ENCODE measurements at regions not wholly inside any gene's neighbourhood (a gene's known extent, or its start where the extent isn't known, plus 50 kb on each side); places are given as distances from the start of the nearest gene placed in this dataset.

DNA sequence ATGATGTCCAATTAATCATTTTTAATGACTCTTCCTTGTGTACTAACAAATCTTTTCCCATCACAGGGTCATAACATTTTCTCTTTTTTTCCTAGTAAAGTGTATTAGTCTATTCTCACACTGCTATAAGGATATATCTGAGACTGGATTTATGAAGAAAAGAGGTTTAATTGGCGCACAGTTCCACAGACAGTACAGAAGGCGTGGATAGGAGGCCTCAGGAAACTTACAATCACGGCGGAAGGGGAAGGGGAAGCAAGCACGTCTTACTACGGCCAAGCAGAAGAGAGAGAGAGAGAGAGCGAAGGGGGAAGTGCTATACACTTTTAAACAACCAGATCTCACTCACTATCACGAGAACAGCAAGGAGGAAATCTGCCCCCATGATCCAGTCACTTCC lies 359.4 kb upstream of the NFE2L3 start:
- H3K4me3 ChIP-seq (replicated peaks; ENCODE audit: low read depth, low read length) = no peak overlapping the region
- no peak for DNase-seq (ENCODE audit: extremely low read depth, low read depth)
- TF ChIP-seq, protein P1, sequence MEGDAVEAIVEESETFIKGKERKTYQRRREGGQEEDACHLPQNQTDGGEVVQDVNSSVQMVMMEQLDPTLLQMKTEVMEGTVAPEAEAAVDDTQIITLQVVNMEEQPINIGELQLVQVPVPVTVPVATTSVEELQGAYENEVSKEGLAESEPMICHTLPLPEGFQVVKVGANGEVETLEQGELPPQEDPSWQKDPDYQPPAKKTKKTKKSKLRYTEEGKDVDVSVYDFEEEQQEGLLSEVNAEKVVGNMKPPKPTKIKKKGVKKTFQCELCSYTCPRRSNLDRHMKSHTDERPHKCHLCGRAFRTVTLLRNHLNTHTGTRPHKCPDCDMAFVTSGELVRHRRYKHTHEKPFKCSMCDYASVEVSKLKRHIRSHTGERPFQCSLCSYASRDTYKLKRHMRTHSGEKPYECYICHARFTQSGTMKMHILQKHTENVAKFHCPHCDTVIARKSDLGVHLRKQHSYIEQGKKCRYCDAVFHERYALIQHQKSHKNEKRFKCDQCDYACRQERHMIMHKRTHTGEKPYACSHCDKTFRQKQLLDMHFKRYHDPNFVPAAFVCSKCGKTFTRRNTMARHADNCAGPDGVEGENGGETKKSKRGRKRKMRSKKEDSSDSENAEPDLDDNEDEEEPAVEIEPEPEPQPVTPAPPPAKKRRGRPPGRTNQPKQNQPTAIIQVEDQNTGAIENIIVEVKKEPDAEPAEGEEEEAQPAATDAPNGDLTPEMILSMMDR (IDR thresholded peaks at IDR 0.05; ENCODE audit: low read depth, low read length, missing control alignments) = no peak

DNA sequence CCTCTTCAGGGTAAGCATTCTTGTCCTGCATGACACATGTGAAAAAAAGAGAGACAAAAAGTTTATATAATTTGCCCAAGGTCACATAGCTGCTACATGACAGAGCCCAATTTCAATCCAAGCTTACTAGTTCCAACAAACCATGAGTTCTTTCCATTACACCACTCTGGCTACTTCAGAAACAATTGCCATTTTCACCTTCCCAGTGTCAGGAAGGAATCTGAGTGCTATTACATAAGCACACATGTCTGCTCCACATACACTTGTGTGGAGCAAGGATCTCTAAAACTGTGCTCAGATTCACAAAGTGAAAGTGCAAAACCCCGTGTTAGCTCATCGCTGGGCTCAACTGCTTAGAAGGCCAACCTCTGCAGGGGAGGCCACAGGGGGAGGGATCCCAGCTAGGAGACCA lies 356.2 kb upstream of the NFE2L3 start:
- no peak overlapping the region for H3K4me3 ChIP-seq (replicated peaks; ENCODE audit: low read depth, low read length)
- TF ChIP-seq, protein P1 (IDR thresholded peaks at IDR 0.05; ENCODE audit: low read depth, low read length, missing control alignments) = no peak
- no peak for DNase-seq (ENCODE audit: extremely low read depth, low read depth)

- TF ChIP-seq, protein P1 (IDR thresholded peaks at IDR 0.05; ENCODE audit: low read depth, low read length, missing control alignments) = no peak
- DNase-seq (ENCODE audit: extremely low read depth, low read depth) = no peak
- no peak overlapping the region for H3K4me3 ChIP-seq (replicated peaks; ENCODE audit: low read depth, low read length)
These were observed 353.7 kb upstream of the NFE2L3 start for GRCh38 chr7:25798344-25798743.

DNA sequence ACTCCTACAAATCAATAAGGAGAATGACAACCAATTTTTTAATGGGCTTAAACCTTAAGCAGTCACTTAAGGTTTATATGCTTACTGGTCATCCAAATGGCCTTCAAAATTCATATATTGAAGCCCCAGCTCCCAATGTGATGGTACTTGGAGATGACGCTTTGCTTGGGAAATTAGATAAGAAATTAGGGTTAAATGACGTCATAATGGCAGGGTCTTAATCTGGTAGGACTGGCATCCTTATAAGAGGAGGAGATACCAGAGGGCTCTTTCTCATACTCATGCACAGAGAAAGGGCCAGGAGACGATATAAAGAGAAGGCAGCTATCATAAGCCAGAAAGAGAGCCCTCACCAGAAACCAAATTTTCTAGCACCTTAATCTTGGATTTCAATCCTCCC lies 350.8 kb upstream of the NFE2L3 start:
- DNase-seq (ENCODE audit: extremely low read depth, low read depth) = no peak
- TF ChIP-seq, protein P1 (IDR thresholded peaks at IDR 0.05; ENCODE audit: low read depth, low read length, missing control alignments) = no peak
- H3K4me3 ChIP-seq (replicated peaks; ENCODE audit: low read depth, low read length) = no peak overlapping the region

- no peak for DNase-seq (ENCODE audit: extremely low read depth, low read depth)
- TF ChIP-seq, protein P1 (IDR thresholded peaks at IDR 0.05; ENCODE audit: low read depth, low read length, missing control alignments) = no peak
These were observed 349.9 kb upstream of the NFE2L3 start for GRCh38 chr7:25802057-25802456.

GRCh38 chr7:25802473-25802872 lies 349.5 kb upstream of the NFE2L3 start:
- TF ChIP-seq, protein P1 (IDR thresholded peaks at IDR 0.05; ENCODE audit: low read depth, low read length, missing control alignments) = no peak
- H3K4me3 ChIP-seq (replicated peaks; ENCODE audit: low read depth, low read length) = no peak overlapping the region
- DNase-seq (ENCODE audit: extremely low read depth, low read depth) = no peak

More at GRCh38 chr7:25802057-25802456, 349.9 kb upstream of the NFE2L3 start:
- H3K4me3 ChIP-seq (replicated peaks; ENCODE audit: low read depth, low read length) = no peak overlapping the region
